ENCODE measurements at regions not wholly inside any gene's neighbourhood (a gene's known extent, or its start where the extent isn't known, plus 50 kb on each side); places are given as distances from the start of the nearest gene placed in this dataset.

DNA sequence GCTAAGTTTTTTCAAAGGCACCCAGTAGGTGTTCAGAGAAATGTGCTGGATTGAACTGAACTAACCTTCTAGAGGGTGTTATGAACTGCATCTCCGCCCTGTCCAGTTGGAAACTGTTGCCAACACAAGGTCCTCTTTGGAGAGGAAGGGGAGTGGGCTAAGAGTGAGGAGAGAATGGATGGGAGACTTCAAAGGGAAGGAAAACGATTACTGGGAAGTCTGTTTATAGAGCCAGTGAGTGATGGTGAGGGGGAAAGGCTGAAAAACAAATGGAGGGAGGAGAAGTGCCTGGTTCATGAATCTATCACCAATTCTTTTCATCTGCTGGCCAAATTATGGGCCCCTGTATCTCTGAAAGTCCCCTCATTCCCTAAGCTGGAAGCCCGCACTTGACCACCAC is 86.0 kb upstream of the TBX5 start:
- TF ChIP-seq SUZ12 (IDR thresholded peaks at IDR 0.05; ENCODE audit: extremely low read depth, insufficient read depth, insufficient read length) (no peak), YY1 (IDR thresholded peaks at IDR 0.05; ENCODE audit: insufficient read depth, insufficient read length) (no peak)
